ENCODE measurements at regions not wholly inside any gene's neighbourhood (a gene's known extent, or its start where the extent isn't known, plus 50 kb on each side); places are given as distances from the start of the nearest gene placed in this dataset.

- no peaks in the 10 kb centered on the region for H3K27me3 Mint-ChIP-seq
- H3K9me3 Mint-ChIP-seq, result no peaks in the 10 kb centered on the region
- ATAC-seq (no peak), DNase-seq (no peak)
- peak overlapping the region; percentile 59 for H3K4me3 Mint-ChIP-seq
- no peaks in the 10 kb centered on the region for H3K36me3 Mint-ChIP-seq (ENCODE audit: low read depth)
- peaks cover 34% of the 10 kb centered on the region for H3K4me1 Mint-ChIP-seq
- H3K27ac Mint-ChIP-seq, result no peak overlapping the region
Measured at GRCh38 chr1:39104158-39105060, 78.3 kb downstream of the NDUFS5 start.

DNA sequence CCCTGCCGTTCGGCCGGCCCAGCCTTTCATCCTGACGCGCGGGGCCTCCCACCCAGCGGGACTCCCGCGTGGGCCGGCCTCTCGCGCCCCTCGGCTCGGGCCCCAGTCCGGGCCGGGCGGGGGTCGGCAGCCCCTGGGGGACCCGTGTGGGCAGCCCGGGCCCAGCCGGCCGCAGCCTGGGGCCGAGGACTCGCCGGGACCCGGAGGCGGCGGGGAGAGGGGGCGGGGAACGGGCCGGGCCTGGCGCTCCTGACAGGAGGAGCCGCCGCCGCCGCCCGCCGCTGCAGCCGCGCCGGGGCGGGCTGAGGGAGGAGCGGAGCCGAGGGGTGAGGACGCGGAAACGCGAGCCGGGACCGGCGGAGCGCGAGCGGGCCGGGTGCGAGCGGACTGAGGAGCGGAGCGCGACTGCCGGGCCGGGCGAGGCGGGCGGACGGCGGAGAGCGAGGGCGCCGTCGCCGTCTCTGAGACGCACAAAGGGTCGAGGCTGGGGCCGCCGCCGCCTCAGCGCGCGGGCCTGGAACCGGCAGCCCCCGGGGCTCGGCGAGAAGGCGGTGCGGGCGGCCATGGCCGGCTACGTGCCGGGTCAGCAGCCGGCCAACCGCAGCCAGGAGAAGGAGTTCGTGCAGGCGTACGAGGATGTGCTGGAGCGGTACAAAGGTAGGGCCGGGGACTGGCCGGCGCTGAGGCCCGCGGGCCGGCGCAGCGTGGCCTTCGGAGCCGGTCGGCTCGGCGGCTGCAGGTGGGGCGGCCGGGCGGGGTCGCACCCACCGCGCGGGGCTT, 79.1 kb downstream of the NDUFS5 start:
- Mint-ChIP-seq H3K9me3 (no peaks in the 10 kb centered on the region), H3K27me3 (no peaks in the 10 kb centered on the region), H3K36me3 (ENCODE audit: low read depth) (no peaks in the 10 kb centered on the region), H3K27ac (no peak overlapping the region), H3K4me3 (peak overlapping the region; percentile 83), H3K4me1 (peaks cover 40% of the 10 kb centered on the region)
- DNase-seq (peak; percentile 67), ATAC-seq (peak; percentile 60)

DNA sequence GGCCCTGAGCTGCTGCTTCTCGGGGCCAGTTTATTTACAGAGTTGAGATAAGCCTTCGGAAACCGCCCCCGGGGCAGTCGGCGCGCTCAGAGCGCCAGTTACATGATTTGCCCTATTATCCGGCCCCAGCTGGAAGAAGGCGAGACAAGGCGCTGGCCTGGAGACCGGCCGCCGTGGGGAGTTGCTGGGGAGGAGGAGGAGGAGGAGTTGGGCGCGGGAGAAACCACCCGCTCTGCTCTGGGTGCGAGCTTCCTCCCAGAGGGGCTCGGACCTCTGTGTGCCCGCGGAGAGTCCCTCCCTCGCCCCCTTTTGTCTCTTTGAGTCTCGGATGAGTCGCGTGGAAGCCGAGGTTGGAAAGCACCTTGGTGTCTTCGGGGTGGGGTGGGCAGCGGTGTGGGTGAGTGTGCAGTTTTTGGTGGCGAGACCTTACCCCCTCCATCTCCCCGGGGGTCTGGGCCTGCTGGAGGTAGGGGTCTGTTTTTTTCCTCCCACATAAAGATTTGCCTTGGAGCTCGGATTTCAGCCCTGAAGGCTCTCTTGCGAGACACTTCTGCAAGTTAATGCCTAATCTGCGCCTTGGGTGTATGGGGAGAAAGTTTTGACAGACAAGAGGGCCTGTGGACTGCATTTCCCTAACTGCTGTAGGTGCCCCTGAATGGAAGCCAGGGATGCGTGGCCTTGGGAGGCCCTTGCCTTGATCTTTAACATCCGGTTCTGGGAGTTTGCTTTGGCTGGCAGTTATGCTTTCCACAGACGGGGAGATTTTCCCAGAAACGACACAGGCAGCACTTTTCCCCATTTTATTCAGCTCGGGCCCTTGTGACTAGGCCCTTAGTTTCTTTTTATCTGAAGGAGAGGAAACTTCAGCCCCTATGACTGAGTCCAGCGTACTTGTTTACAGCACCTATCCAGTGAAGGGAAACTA, 80.0 kb downstream of the NDUFS5 start:
- Mint-ChIP-seq H3K36me3 (ENCODE audit: low read depth) (no peaks in the 10 kb centered on the region), H3K4me1 (peaks cover 41% of the 10 kb centered on the region), H3K27me3 (no peaks in the 10 kb centered on the region), H3K27ac (peak overlapping the region; percentile 71), H3K4me3 (peak overlapping the region; percentile 83), H3K9me3 (no peaks in the 10 kb centered on the region)
- peak; percentile 30 for ATAC-seq
- DNase-seq, result peak; percentile 42

GRCh38 chr1:39106801-39107327, 80.7 kb downstream of the NDUFS5 start:
- no peak overlapping the region for H3K27ac Mint-ChIP-seq
- DNase-seq (no peak), ATAC-seq (no peak)
- H3K4me1 Mint-ChIP-seq, result peaks cover 41% of the 10 kb centered on the region
- no peaks in the 10 kb centered on the region for H3K36me3 Mint-ChIP-seq (ENCODE audit: low read depth)
- peak overlapping the region; percentile 83 for H3K4me3 Mint-ChIP-seq
- H3K9me3 Mint-ChIP-seq, result no peaks in the 10 kb centered on the region
- no peaks in the 10 kb centered on the region for H3K27me3 Mint-ChIP-seq

DNA sequence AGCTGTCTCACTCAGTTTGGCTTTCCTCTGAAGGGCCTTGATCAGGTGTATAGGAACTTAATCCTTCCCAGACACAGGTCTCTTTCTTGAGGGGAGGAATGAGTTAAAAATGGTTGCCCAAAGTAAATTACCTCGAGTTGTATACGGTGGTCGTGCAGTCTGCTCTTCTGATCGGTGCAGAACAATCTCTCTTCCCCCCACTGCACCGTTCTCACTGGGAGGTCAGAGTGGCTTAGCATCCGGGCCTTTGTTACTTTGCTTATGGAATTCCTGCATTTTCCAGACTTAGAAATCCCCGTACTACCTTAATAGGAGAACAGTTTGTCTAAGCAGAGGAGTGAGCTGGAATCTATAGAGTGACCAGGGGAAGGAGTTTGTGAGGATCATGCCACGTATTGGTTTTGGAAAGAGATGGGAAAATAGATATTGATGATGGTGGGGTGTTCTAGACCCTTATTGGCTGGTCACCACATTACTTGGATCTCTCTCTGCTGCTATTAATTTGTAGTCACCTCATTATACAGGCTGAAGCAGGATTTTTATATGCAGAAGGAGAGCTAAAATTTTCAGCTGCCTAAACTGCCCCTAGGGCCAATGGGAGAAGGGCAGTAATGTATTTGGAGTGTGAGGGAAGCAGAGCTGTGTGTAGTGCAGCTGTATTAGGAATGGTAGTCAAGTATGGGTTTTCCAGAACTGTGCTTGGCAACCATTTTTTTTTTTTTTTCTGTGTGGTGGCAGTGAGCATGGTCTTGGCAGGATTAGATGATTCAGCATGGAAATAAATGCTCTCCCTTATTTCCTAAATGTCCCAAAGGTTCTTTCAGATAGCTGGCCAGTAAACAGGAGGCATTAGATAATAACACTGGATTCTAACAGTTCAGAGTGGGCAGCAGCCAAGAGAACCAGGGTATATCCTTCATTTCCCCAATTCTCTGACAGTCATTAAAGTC, 81.5 kb downstream of the NDUFS5 start:
- Mint-ChIP-seq H3K9me3 (no peaks in the 10 kb centered on the region), H3K27me3 (no peaks in the 10 kb centered on the region), H3K4me3 (no peak overlapping the region), H3K36me3 (ENCODE audit: low read depth) (no peaks in the 10 kb centered on the region), H3K27ac (no peak overlapping the region), H3K4me1 (peaks cover 36% of the 10 kb centered on the region)
- no peak for ATAC-seq
- DNase-seq, result no peak

DNA sequence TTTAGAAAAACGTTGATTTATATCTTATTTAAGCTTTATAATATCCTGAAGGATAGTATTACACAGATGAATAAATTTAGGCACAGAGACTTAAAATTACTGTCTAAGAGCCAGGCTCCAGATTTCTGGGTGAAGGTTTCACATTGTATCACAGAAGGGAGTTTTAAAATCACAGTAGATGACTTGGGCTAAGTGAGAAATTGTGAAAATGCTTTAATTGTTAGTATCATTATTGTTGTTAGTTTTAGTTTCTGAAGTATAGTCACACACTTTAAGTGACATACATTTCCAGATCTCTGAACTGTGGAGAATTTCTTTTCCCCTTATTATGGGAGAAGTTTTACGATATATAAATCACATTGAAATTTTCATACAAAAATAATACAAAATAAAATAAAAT, 83.5 kb downstream of the NDUFS5 start:
- no peak for ATAC-seq
- peaks cover 6% of the 10 kb centered on the region for H3K27me3 Mint-ChIP-seq
- H3K4me3 Mint-ChIP-seq, result no peak overlapping the region
- H3K9me3 Mint-ChIP-seq, result no peaks in the 10 kb centered on the region
- H3K4me1 Mint-ChIP-seq, result peaks cover 16% of the 10 kb centered on the region
- DNase-seq, result no peak
- H3K27ac Mint-ChIP-seq, result no peak overlapping the region
- no peaks in the 10 kb centered on the region for H3K36me3 Mint-ChIP-seq (ENCODE audit: low read depth)

- Mint-ChIP-seq H3K27me3 (peaks cover 6% of the 10 kb centered on the region), H3K27ac (no peak overlapping the region), H3K9me3 (no peaks in the 10 kb centered on the region), H3K4me1 (peaks cover 14% of the 10 kb centered on the region), H3K4me3 (no peak overlapping the region), H3K36me3 (ENCODE audit: low read depth) (no peaks in the 10 kb centered on the region)
- DNase-seq (no peak), ATAC-seq (no peak)
Measured at GRCh38 chr1:39110325-39110851, 84.2 kb downstream of the NDUFS5 start.

- H3K27ac Mint-ChIP-seq, result no peak overlapping the region
- ATAC-seq, result no peak
- H3K9me3 Mint-ChIP-seq, result no peaks in the 10 kb centered on the region
- H3K36me3 Mint-ChIP-seq (ENCODE audit: low read depth), result no peaks in the 10 kb centered on the region
- H3K27me3 Mint-ChIP-seq, result peaks cover 6% of the 10 kb centered on the region
- no peak overlapping the region for H3K4me3 Mint-ChIP-seq
- peaks cover 14% of the 10 kb centered on the region for H3K4me1 Mint-ChIP-seq
- DNase-seq, result no peak
Measured at GRCh38 chr1:39110882-39111281, 84.7 kb downstream of the NDUFS5 start.

- DNase-seq (no peak), ATAC-seq (no peak)
- Mint-ChIP-seq H3K4me3 (no peak overlapping the region), H3K4me1 (peaks cover 12% of the 10 kb centered on the region), H3K36me3 (ENCODE audit: low read depth) (no peaks in the 10 kb centered on the region), H3K27me3 (peaks cover 6% of the 10 kb centered on the region), H3K9me3 (no peaks in the 10 kb centered on the region), H3K27ac (no peak overlapping the region)
Measured at GRCh38 chr1:39113109-39113743, 87.1 kb downstream of the NDUFS5 start.

DNA sequence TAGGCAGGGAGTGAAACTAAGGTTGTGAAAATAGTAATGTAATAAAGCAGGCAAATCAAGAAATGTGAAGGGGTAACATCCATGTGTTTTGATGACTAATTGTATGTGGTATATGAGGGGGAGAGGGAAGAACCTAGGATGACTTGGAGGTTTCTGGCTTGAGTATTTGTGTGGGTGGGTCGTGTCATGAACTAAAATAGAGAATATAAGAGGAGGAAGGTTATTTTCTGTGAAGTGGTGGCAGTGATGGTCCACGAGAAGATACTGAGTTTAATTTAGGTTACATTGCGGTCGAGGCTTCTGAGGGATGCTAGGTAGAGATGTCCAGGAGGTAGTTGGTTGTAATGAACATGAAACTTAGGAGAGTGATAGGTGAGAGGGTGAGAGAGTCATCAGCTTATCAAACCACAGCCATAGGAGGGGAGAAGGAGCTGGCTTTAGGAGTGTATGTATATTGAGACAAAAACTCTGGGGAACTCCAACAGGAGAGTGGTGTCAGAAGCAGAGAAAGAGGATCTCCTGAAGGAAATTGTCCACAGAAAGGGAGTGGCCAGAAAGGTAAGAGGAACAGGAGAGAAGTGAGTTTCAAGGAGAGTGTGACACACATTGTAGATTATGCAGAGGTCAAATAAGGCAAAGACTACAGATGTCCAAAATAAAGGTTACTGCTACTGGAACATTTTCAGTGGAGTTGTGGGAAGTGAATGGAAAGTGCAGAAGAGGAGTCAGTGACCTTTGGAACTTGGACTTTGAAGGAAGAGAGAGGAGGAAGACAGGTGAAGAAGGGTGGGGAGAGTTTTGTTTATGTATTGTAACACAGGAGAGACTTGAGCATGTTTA, 89.0 kb upstream of the MACF1 start:
- Mint-ChIP-seq H3K27ac (no peak overlapping the region), H3K4me3 (no peak overlapping the region), H3K27me3 (peaks cover 6% of the 10 kb centered on the region), H3K4me1 (peaks cover 4% of the 10 kb centered on the region), H3K9me3 (no peaks in the 10 kb centered on the region), H3K36me3 (ENCODE audit: low read depth) (no peaks in the 10 kb centered on the region)
- DNase-seq (no peak), ATAC-seq (peak; percentile 89)

DNA sequence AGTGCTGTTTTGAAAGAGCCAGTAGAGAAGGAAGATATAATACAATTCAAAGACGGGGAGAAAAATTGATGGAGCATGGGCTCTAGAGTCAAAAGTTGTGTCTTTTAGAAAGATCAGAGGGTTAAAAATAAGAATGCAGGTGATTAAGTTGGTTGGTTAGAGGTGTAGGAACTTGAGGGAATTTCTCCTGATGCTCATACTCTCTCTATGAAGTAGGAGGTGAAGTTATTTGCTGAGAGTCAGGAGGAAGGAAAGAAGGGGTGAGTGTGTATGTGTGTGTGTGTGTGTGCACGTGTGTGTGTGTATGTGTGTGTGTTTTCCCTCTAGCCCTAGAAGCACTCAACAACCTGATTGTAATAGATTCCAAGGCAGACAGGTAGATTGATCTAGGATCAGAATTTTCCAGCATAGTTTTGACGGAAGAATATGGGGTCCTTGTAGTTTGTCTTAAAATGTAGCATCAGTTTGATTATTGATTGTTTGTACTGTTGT, 88.3 kb upstream of the MACF1 start:
- Mint-ChIP-seq H3K27me3 (peaks cover 6% of the 10 kb centered on the region), H3K36me3 (ENCODE audit: low read depth) (no peaks in the 10 kb centered on the region), H3K4me3 (no peak overlapping the region), H3K27ac (no peak overlapping the region), H3K9me3 (no peaks in the 10 kb centered on the region), H3K4me1 (peaks cover 4% of the 10 kb centered on the region)
- DNase-seq, result no peak
- no peak for ATAC-seq
